Fibroblast of lung (primary cell): ENCODE measurements at regions not wholly inside any gene's neighbourhood (a gene's known extent, or its start where the extent isn't known, plus 50 kb on each side); places are given as distances from the start of the nearest gene placed in this dataset.
"Not testable (repeated sequence)": the region's sequence is repeated elsewhere in the genome, so short reads cannot be mapped to it uniquely, and the experiment has no call there.

Experiments used
- DNase-seq, 2 donors: peaks; one replicate each; pipeline versions ENCODE4 v3.0.0 to v3.0.0-alpha.2; 2010; ENCODE audit warnings: low read depth in 2 of 2
- H2AFZ ChIP-seq: 2 replicates; pipeline ENCODE4 v1.5.1; 2012; ENCODE audit warnings: low read length, control low read depth, inconsistent platforms
- H3K27ac ChIP-seq: 2 replicates; pipeline ENCODE4 v1.5.1; 2011; ENCODE audit warnings: low read length, control low read depth; ENCODE audit not compliant: insufficient read depth
- H3K27me3 ChIP-seq: 2 replicates; pipeline ENCODE4 v1.5.1; 2011; ENCODE audit warnings: mild to moderate bottlenecking, low read length; ENCODE audit not compliant: control insufficient read depth, insufficient read depth
- H3K36me3 ChIP-seq: 2 replicates; pipeline ENCODE4 v1.5.1; 2011; ENCODE audit warnings: low read length; ENCODE audit not compliant: control insufficient read depth, insufficient read depth
- H3K4me1 ChIP-seq: 2 replicates; pipeline ENCODE4 v1.5.1; 2011; ENCODE audit warnings: low read length; ENCODE audit not compliant: control insufficient read depth, insufficient read depth; ENCODE audit errors: extremely low read depth
- H3K4me2 ChIP-seq: 2 replicates; pipeline ENCODE4 v1.5.1; 2011; ENCODE audit warnings: low read length, control low read depth; ENCODE audit not compliant: insufficient read depth; ENCODE audit errors: extremely low read depth
- H3K4me3 ChIP-seq, 4 experiments: fragments of 200-600 bp in 1 of 4; sonication (generic) in 1 of 4; replicated peaks in 1 of 4; 2 replicates each; pipeline ENCODE4 v1.5.1; 2011 to 2016; ENCODE audit warnings: low read length in 4 of 4, low read depth in 3 of 4, mild to moderate bottlenecking in 3 of 4, control low read depth in 2 of 4, inconsistent platforms in 1 of 4, mixed read lengths in 1 of 4; ENCODE audit not compliant: insufficient read depth in 1 of 4; ENCODE audit errors: control extremely low read depth in 1 of 4
- H3K79me2 ChIP-seq: 2 replicates; pipeline ENCODE4 v1.5.1; 2012; ENCODE audit warnings: mild to moderate bottlenecking, low read length, inconsistent platforms; ENCODE audit not compliant: control insufficient read depth, insufficient read depth
- H3K9ac ChIP-seq: 2 replicates; pipeline ENCODE4 v1.5.1; 2011; ENCODE audit warnings: mild to moderate bottlenecking, low read length, control low read depth; ENCODE audit not compliant: insufficient read depth
- H3K9me3 ChIP-seq: 2 replicates; pipeline ENCODE4 v1.5.1; 2012; ENCODE audit warnings: low read depth, low read length; ENCODE audit not compliant: control insufficient read depth, insufficient read depth
- H4K20me1 ChIP-seq: 2 replicates; pipeline ENCODE4 v1.5.1; 2011; ENCODE audit warnings: low read length; ENCODE audit not compliant: control insufficient read depth, insufficient read depth; ENCODE audit errors: extremely low read depth

- not testable (repeated sequence) for H3K9ac ChIP-seq, H3K4me1 ChIP-seq, H3K4me2 ChIP-seq, H3K4me3 ChIP-seq, H2AFZ ChIP-seq, H3K9me3 ChIP-seq, H3K79me2 ChIP-seq, H3K27me3 ChIP-seq, DNase-seq, H3K27ac ChIP-seq, H3K36me3 ChIP-seq, H4K20me1 ChIP-seq
These were observed 57.8 kb downstream of the NPIPB11 start for GRCh38 chr16:29348748-29349147.

- H3K79me2 ChIP-seq, H4K20me1 ChIP-seq, H2AFZ ChIP-seq, H3K4me1 ChIP-seq, H3K36me3 ChIP-seq, H3K4me2 ChIP-seq, H3K27me3 ChIP-seq, H3K4me3 ChIP-seq, DNase-seq, H3K27ac ChIP-seq, H3K9ac ChIP-seq, H3K9me3 ChIP-seq: not testable (repeated sequence)
These were observed 58.3 kb downstream of the NPIPB11 start for GRCh38 chr16:29348123-29348690.

- DNase-seq, H3K4me1 ChIP-seq, H3K9ac ChIP-seq, H3K36me3 ChIP-seq, H2AFZ ChIP-seq, H3K4me3 ChIP-seq, H3K27me3 ChIP-seq, H4K20me1 ChIP-seq, H3K79me2 ChIP-seq, H3K9me3 ChIP-seq, H3K27ac ChIP-seq, H3K4me2 ChIP-seq: not testable (repeated sequence)
These were observed 59.5 kb downstream of the NPIPB11 start for GRCh38 chr16:29346796-29347580.

GRCh38 chr16:29346203-29346602 is 60.3 kb downstream of the NPIPB11 start:
- H3K4me1 ChIP-seq, H3K4me2 ChIP-seq, DNase-seq, H3K36me3 ChIP-seq, H4K20me1 ChIP-seq, H3K9me3 ChIP-seq, H3K27me3 ChIP-seq, H3K27ac ChIP-seq, H3K9ac ChIP-seq, H3K79me2 ChIP-seq, H3K4me3 ChIP-seq, H2AFZ ChIP-seq: not testable (repeated sequence)

GRCh38 chr16:29342937-29343336 is 63.6 kb downstream of the NPIPB11 start:
- not testable (repeated sequence) for H3K4me2 ChIP-seq, H2AFZ ChIP-seq, H3K79me2 ChIP-seq, DNase-seq, H3K36me3 ChIP-seq, H3K4me1 ChIP-seq, H4K20me1 ChIP-seq, H3K9me3 ChIP-seq, H3K4me3 ChIP-seq, H3K27ac ChIP-seq, H3K27me3 ChIP-seq, H3K9ac ChIP-seq

GRCh38 chr16:29340779-29341438 is 65.6 kb downstream of the NPIPB11 start:
- not testable (repeated sequence) for H3K27ac ChIP-seq

More at GRCh38 chr16:29340779-29341438, 65.6 kb downstream of the NPIPB11 start:
- not testable (repeated sequence) for H3K27me3 ChIP-seq, H3K36me3 ChIP-seq, H3K4me1 ChIP-seq, H4K20me1 ChIP-seq, H2AFZ ChIP-seq, H3K9me3 ChIP-seq, H3K79me2 ChIP-seq, H3K4me3 ChIP-seq, H3K4me2 ChIP-seq, H3K9ac ChIP-seq
- peak in 1 of 2 donors; percentile 10 for DNase-seq
